ENCODE measurements at regions not wholly inside any gene's neighbourhood (a gene's known extent, or its start where the extent isn't known, plus 50 kb on each side); places are given as distances from the start of the nearest gene placed in this dataset.

DNA sequence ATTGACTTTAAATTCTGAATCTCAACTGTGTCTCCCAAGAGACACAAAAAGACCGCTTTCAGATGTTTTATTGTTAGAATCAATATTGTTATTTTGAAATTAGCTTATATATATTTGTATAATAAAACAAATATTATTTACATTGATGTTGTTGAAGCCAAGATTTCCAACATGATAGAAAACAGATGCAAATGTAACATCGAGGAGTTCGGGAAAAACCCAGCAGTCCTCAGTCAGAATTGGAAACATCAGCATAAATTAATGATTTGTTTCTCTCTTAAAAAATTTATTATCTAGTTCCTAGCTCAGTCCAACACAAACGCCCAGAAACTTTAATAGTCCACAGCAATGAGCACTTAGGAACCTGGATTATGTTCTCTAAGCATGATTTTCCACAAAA lies 1330.4 kb downstream of the TBC1D22A start:
- TF ChIP-seq POLR2A (IDR thresholded peaks at IDR 0.05), result no peak
- TF ChIP-seq, protein P1, sequence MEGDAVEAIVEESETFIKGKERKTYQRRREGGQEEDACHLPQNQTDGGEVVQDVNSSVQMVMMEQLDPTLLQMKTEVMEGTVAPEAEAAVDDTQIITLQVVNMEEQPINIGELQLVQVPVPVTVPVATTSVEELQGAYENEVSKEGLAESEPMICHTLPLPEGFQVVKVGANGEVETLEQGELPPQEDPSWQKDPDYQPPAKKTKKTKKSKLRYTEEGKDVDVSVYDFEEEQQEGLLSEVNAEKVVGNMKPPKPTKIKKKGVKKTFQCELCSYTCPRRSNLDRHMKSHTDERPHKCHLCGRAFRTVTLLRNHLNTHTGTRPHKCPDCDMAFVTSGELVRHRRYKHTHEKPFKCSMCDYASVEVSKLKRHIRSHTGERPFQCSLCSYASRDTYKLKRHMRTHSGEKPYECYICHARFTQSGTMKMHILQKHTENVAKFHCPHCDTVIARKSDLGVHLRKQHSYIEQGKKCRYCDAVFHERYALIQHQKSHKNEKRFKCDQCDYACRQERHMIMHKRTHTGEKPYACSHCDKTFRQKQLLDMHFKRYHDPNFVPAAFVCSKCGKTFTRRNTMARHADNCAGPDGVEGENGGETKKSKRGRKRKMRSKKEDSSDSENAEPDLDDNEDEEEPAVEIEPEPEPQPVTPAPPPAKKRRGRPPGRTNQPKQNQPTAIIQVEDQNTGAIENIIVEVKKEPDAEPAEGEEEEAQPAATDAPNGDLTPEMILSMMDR (IDR thresholded peaks at IDR 0.05 in 8 of 11, conservative IDR thresholded peaks at IDR 0.05 in 3 of 11), result no peak

Data from spleen (tissue), 7 donors.